GM19463 (cell line): ENCODE measurements at regions not wholly inside any gene's neighbourhood (a gene's known extent, or its start where the extent isn't known, plus 50 kb on each side); places are given as distances from the start of the nearest gene placed in this dataset.
"Not testable (repeated sequence)": the region's sequence is repeated elsewhere in the genome, so short reads cannot be mapped to it uniquely, and the experiment has no call there.

Experiments used
- ATAC-seq: cut with Tn5 transposase; IDR thresholded peaks from one replicate; pipeline ENCODE4 v1.9.1; 2021; ENCODE audit warnings: mild to moderate bottlenecking, moderate library complexity; ENCODE audit not compliant: unreplicated experiment

GRCh38 chr4:54571293-54572151 lies 86.2 kb upstream of the KIT start:
- ATAC-seq, result no peak

GRCh38 chr4:54572152-54572542 lies 85.6 kb upstream of the KIT start:
- ATAC-seq, result no peak

DNA sequence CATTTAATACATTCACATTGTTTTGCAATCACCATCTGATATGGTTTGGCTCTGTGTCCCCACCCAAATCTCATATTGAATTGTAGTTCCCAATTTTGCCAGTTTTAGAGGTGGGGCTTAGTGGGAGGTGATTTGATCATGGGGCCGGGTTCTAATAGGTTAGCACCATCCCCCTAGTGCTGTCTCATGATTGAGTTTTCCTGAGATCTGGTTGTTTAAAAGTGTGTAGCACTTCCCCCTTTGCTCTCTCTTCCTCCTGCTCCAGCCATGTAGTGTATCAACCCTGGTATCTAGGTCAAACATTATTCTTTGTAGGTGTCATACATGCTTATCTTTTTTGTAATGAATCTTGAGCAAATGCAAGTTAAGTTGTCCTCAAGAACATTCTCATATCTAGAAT lies 83.3 kb upstream of the KIT start:
- ATAC-seq, result no peak

- no peak for ATAC-seq
Observed at GRCh38 chr4:54575919-54576318, 81.8 kb upstream of the KIT start.

GRCh38 chr4:54581807-54582206 lies 76.0 kb upstream of the KIT start:
- no peak for ATAC-seq

- ATAC-seq, result no peak
Observed at GRCh38 chr4:54585321-54586000, 72.3 kb upstream of the KIT start.

DNA sequence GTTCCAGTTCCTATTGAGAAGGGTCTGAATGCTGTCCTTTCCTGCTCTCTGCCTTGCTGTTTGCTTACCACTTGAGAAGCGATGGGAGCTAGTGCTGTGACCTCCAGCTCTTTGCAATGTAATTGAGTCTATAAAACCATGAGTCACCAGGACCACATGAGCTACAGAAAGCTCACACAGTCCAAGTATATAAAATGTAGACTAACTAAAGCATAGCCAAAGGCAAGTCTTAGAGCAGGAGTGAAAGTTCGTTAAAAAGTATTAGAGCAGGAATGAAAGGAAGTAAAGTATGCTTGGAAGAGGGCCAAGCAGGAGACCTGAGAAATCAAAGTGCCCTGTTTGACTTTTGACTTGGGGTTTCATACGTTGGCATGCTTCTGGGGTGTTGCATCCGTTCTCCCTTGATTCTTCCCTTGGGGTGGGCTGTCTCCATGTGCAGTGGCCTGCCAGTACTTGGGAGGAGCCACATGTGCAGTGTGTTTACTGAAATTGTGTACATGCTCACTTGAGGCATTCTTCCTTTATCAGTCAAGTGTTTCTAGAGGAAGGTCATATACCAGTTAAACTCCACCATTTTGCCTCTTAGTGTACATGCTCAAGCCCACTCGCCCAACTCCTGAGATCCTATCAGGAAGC lies 71.3 kb upstream of the KIT start:
- no peak for ATAC-seq

DNA sequence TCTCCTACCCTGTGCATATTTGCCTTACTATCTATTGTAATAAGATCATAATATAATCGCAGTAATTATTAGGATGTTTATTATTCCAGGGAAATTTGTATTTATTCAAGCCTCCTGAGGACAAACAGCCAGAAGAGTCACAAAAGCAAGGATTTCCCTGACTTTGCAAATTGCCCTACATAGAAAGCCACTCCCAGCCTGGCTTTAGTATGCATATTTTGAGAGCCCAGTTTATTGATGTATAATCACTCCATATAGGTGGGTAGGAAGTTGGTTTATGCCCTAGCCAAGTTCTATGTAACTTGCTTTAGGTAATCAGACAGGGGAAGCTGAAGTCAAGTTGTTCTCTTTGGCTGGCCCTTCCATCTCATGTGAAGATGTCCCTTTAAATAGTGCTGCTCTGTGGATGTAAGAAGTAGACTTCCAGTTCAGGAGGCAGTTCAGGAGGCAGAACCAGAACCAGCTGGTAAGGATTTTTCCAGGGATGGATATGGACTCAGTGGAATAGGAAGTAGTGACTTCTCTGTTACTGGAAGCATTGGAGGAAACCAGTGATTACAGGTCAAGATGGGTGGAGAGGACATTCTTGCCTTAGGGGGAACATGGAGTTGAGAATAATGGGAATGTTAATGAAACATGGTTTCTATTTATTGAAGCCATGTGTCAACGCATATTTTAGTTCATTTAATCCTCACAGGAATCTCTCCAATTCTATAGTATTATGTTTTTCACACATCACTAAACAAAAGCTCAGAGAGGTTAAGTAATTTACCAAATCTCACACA lies 70.5 kb upstream of the KIT start:
- no peak for ATAC-seq

- ATAC-seq, result no peak
Observed at GRCh38 chr4:54588404-54588803, 69.4 kb upstream of the KIT start.

DNA sequence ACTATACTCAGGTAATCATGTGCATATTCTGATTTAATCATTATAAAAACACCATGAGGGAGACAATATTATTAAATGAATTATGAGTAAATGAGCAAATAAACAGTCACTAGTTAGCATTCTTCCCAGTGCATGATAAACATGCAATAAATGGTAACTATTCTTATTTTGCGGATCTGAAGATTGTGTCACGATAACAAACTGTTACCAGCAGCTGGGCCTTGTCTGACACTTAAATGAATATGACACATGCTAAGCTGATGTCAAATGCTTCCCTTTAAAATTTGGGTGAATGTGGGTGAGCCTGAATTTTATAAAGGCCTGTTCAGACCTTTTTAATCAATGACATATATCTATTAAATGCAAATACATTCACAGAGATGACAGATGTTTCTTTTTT lies 68.2 kb upstream of the KIT start:
- ATAC-seq, result no peak

- ATAC-seq, result no peak
Observed at GRCh38 chr4:54593795-54594322, 63.9 kb upstream of the KIT start.

DNA sequence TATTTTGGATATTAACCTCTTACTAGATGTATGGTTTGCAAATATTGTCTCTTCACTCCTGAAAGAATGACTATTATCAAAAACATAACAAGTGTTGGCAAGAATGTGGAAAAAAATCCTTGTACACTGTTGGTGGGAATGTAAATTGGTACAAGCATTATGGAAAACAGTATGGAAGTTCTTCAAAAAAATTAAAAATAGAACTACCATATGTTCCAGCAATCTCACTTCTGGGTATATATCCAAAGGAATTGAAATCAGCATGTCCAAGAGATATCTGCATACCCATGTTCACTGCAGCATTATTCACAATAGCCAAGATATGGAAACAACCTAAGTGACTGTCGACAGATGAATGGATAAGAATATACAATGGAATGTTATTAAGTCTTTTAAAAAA lies 61.6 kb upstream of the KIT start:
- ATAC-seq, result no peak

- not testable (repeated sequence) for ATAC-seq
Observed at GRCh38 chr4:54597678-54598077, 60.1 kb upstream of the KIT start.

DNA sequence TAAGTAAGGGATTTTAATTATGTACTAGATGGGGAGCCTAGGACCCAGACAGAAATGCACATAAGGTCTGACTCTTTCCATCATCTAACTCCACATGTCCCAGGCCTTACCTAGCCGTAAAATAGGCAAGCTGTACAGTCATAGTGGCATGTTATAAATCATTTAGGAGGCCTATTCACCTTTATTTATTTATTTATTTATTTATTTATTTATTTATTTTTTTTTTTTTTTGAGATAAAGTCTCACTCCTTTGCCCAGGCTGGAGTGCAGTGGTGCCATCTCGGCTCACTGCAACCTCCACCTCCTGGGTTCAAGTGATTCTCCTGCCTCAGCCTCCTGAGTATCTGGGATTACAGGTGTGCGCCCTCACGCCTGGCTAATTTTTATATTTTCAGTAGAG lies 55.6 kb upstream of the KIT start:
- ATAC-seq, result not testable (repeated sequence)

- ATAC-seq, result no peak
Observed at GRCh38 chr4:54607067-54607466, 50.7 kb upstream of the KIT start.

GRCh38 chr4:54607521-54607920 lies 50.2 kb upstream of the KIT start:
- ATAC-seq, result no peak
